GM21515 (cell line): ENCODE measurements at regions not wholly inside any gene's neighbourhood (a gene's known extent, or its start where the extent isn't known, plus 50 kb on each side); places are given as distances from the start of the nearest gene placed in this dataset.

Experiments
- ATAC-seq: cut with Tn5 transposase; IDR thresholded peaks from one replicate; pipeline ENCODE4 v1.9.1; 2021; ENCODE audit not compliant: unreplicated experiment

DNA sequence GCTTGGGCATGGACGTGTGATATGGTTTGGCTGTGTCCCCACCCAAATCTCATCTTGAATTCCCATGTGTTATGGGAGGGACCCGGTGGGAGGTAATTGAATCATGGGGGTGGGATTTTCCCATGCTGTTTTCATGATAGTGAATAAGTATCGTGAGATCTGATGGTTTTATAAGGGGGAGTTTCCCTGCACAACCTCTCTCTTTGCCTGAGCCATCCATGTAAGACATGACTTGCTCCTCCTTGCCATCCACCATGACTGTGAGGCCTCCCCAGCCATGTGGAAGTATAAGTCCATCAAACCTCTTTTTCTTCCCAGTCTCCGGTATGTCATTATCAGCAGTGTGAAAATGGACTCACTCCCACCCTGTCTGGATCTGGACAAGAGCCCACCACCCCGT is 393.4 kb downstream of the SEC14L1 start:
- ATAC-seq, result no peak

DNA sequence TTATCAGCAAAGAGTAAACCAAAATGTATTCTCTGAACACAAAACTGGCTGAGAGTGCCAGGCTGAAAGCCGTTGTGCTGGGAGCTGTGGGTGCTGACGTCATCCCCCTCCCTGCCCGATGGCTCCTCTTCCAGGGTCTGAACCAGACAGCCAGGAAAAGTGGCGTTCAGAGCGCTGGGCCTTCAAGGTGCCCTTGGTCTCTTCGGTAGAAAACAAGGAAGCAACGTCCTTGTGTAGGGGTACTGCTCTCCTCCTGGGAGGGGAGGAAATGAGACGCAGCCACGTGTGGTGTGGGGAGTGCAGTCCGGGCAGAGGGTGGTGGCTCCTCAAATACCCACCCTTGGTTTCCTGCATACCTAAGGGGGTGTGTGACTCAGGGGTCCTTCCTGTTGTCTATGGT is 394.7 kb downstream of the SEC14L1 start:
- ATAC-seq, result no peak

DNA sequence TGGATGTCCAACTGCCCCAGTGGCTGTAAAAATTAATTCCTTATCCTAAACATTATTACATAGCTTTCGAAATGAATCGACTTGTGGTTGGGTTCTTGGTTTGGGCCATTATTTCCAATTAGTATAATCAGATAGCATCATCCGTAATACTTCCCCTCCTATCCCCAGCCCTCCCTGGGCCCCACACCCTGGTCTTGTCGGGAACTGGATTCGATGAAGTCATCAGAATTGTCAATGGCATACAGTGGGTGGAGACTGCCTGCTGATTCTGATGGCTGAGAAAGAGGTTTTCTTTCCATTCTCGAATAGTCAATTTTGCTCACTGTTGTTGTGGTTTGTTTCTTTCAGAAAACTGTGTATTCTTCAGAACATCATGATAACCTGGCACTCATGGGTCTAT is 395.1 kb downstream of the SEC14L1 start:
- ATAC-seq, result no peak

DNA sequence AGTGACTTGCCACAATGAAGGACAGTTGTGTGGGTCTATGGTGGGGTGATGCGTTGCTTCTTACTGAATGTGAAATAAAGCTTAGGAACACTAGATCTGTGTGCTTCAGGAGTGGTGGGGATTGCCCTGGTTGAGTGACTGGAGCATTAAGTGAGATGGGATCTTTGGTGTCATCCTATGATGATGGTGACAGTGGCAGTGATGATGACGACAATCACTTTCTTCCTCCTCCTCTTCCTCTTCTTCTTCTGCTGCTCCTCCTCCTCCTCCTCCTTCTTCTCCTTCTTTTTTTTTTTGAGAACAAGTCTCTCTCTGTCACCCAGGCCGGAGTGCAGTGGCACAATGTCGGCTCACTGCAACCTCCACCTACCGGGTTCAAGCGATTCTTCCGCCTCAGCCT is 396.8 kb downstream of the SEC14L1 start:
- ATAC-seq, result no peak

DNA sequence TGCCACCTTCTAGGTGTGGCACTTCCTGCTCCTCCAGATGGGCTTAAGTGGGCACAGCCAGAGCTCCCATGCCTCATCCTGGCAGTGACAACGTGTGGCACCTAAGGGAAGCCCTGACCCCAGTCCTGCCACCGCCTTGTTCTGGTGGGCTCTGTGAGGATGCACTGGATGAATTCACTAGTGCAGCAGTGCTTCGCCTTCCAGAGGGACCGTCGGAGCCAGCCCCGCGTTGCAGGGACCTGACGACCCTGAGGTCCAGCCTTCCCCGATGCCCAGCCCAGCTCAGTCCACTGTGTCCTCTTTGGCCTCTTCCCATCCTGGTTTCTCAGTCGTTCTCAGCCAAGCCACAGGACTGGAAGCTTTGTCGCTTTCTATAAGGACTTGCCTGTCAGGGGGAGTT is 399.8 kb downstream of the SEC14L1 start:
- ATAC-seq, result no peak

DNA sequence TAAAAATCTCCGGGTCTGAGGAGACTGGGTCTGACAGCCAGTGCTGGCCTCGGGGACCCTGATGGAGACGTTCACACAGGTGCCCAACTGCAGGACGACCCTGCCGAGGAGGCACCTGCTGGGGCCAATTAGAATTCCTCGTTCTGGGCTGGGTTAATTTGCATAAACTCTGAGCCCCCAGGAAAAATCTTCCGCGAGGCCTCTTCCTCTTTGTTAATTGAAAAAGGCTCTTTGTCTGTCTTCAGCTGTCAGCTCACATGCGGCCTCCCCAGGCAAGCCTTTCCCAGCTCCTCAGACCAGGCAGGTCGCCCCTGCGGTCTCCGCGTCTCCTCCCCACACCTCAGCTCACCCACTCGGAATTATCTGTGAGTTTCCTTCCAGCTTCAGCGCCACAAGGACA is 400.2 kb downstream of the SEC14L1 start:
- no peak for ATAC-seq

DNA sequence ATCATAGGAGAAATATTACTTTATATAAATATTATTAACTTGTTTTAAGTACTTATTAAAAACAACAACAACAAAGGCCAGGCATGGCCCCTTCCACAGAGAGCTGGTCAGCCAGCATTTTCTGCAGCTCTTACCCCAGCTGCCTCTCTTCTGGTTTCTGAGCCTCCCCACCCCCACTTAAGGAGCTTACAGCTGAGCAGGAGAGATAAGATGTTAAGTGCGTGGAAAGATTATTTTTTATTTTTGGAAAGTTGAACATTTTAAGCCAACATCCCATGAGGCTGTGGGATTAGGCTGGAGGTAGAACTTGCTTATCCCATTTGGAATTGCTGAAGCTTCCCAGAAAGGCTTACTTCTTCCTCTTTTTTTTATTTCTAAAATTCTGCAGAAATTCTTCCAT is 401.2 kb downstream of the SEC14L1 start:
- ATAC-seq, result no peak

DNA sequence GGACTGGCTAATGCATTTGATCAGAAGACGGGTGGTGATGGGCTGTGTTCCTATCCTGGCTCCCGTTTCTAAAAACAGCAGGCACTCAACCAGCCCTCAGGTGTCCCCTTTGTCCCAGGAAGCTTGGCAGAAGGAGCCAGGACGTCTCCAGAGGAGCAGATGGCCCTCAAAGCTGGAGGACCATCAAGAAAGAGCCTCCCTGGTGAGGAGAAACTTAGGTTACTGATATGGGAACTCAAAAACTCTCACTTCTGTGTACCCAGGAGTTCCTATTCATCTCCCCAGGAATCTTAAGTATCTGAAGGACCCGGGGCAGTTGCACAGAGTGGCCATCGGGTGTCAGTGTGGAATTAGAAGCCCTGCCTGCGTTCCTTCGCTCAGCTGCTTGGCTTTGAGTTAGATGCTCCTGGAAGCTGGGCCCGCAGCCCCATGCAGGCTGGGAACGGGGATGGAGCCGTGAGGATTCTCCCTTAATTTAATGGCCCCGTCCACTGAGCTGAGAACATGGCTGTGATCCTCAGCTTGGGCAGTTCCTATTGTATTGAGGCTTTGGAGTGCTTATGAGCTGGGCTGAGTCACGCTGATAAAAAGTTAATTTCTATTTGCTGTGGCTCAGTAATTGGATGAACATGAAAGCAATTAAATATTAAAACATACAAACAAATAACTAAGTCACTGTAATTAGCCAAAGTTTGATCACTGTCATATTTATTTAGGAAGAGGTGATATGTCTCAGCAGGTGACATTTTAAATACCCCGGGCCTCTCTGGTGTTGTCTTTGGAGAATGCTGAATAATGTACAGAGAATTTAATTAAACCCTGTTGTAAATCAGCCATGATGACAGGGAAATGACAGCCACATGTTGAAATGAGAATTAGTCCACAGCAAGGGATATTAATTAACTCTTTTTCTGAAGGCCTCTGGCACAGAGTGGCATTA is 402.1 kb downstream of the SEC14L1 start:
- no peak for ATAC-seq

DNA sequence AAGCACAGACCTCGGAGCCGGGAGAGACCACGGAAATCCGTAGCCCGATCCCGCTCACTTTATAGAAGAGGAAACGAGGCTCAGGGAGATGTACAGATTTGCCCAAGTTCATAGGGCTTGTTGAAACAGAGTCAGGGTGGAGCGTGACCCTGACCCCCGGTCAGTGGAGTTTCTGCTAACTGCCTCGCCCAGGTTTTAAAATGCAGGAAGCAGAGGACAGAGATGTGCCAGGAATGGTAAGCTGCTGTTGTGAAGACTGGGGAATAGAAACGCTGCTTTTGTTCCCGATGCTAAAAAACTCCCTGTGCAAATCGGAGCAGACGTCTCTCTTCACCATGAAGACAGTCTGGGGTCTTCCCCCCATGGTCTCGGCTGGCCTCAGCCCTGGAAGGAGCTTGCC is 403.0 kb downstream of the SEC14L1 start:
- no peak for ATAC-seq

DNA sequence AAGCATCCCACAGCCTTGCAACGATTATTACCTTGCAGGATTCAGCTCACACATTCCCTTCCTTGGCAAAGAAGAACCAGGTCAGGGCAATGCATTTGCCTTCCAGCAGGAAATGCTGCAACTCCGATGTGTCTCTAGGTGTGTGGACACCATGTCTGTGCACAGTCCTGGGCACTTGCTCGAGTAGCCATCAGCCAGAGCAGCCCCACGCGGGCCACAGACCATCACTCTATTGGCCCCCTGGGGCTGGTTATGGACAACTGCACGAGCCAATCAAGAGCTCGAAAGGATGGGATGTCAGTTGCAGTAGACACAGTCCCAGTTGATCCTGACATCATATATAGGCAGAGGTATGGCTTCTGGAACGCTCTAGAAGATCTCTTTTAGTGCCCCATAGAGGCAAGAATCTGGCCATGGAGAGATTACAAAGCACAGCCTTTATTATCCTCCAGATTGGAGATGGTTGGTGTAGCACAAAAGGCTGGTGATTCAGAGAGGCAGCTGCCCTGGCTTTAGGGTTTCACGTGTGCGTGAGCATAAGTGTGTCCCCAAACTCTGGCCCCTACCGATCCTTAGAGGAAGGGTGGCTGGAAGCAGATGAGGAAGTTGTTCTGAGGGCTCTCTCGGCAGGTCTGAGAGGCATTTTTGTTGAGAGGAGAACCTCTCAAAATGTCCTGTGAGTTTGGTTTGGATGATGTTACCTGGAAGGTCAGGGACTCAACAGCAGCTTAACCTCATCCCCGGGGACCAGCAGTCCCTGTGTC is 403.8 kb downstream of the SEC14L1 start:
- ATAC-seq, result no peak

DNA sequence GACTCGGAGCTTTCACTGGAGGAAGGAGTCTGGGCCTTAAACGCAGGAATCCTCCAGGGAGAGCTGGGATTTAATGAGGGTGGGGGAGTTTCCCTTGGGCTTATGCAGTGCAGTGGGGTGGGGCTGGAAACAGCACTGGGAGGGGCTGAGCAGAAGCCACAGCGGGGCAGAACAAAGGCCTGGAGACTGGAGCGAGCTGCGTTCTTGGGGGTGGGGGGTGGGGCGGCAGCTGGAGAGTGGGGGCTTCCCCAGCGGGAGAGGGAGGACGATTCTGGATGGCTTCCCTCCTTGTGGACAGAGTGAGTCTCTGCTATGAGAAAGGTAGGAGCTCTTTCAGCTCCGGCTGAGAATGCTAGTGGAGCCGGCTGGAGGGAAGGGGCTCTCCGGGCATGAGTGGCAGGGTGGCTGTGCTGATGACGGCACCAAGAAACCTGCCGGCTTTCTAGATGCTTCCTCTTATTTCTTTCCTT is 406.0 kb downstream of the SEC14L1 start:
- ATAC-seq, result no peak

DNA sequence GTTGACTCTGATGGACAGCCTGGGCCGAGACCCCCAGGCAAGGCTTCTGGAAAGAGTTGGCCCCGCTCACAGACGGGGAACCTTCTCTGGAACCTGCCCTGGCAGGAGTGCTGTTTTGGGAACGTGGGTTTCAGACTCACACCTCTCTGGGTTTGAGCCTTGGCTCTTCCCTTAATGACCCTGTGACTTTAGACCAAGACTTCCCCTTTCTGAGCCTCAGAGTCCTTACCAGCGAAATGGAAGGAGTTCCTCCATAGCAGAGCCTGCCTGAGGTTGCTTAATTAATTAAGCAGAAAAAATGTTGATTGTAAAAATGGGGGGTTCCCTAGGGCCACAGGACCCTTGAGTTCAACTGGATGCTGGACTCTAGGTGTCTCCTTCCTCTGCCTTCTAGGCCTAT is 408.2 kb downstream of the SEC14L1 start:
- no peak for ATAC-seq

DNA sequence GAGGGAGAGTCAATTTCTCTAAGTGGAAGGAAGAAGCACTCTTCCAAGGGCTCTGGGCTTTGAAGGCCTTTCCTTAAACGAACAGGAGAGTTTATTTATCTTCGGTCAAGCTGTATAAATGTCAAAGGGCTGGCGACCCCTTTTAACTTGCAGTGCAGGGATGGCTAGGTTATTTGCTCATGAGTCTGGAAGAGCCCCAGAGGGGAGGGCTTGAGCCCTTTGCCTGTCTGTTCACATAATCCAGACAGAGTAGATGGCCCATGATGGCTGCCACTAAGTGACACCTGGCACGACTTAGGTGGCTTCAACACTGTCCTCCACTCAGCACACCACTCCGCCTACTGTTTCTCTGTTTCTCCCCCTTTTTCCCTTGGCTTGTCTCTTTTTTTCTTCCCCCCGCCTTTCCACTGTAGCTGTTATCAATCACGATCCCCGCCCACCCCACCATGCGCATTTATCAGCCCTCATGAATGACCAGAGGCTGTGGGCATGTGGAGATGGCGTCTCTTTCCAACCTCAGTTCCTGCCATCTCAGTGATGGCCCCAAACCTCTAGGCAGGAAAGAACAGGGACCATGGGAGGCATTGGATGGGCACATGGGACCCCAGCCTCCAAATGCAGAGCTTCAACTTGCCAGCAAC is 408.7 kb upstream of the TNRC6C start:
- ATAC-seq, result no peak

DNA sequence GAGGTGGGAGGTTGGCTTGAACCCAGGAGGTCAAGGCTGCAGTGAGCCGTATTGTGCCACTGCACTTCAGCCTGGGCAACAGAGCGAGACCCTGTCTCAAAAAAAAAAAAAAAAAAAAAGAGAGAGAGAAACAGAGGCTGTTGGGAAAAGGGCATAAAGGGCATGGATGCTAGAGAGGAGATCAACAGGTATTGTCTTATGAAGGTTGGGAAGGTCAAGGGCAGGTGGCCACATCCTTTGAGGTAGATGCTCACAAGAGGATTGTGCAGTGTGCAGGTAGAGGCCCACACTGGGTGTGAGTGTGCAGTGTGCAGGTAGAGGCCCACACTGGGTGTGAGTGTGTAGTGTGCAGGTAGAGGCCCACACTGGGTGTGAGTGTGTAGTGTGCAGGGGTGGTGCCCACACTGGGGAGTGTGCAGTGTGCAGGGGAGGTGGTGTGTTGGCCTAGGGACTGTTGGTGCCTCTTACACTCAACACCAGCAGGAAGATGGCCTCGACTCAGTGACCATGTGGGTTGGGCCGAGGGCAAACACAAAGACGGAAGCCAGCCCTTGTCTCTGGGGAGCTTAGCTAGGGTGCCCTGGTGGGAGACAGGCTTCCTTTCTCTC is 404.9 kb upstream of the TNRC6C start:
- no peak for ATAC-seq

DNA sequence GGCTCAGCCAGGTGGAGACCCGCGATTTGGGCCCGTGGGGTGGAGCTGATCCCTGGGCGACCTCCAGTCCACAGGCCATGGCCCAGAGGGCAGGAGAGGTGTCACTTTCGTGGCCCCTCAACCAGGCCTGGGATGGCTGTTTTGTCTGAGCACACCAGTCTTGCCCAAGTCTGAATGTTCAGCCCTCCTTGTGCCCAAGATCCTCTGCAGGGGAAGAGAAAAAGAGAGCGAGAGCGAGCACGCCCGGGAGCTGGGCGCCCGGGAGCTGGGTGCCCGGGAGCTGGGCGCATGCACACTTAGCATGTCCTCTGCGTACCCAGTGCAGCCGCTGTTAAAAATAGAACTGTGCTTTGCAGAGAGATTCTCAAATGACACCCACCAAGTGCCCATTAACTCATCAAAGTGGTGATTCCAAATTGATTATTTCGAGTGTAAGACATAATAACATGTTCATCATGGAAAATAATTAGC is 403.3 kb upstream of the TNRC6C start:
- ATAC-seq, result no peak

DNA sequence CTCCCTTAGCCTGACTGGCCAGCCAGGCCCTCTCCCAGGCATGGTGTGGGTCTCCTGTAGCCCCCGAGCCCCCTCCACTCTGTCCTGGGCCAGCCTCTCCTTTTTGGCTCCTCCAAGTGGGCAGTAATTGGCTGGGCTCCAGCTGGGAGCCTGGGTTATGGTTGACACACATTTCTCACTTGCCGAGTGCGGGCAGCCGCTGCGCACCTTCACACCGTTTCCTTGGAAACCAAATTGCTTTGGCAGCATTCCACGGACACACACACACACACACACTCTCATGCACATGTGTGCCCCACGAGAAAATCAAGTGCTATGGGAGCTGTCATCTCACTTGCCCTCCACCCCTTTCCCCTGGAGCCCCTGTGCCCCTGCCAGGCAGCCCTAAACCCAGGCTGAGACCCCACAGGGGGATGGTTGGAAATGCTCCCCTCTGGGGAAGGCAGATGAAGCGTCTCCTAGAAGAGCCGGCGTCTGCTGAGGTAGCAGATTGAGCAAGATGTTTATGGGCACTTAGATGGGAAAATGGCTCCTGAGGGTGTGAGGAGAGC is 402.7 kb upstream of the TNRC6C start:
- no peak for ATAC-seq

DNA sequence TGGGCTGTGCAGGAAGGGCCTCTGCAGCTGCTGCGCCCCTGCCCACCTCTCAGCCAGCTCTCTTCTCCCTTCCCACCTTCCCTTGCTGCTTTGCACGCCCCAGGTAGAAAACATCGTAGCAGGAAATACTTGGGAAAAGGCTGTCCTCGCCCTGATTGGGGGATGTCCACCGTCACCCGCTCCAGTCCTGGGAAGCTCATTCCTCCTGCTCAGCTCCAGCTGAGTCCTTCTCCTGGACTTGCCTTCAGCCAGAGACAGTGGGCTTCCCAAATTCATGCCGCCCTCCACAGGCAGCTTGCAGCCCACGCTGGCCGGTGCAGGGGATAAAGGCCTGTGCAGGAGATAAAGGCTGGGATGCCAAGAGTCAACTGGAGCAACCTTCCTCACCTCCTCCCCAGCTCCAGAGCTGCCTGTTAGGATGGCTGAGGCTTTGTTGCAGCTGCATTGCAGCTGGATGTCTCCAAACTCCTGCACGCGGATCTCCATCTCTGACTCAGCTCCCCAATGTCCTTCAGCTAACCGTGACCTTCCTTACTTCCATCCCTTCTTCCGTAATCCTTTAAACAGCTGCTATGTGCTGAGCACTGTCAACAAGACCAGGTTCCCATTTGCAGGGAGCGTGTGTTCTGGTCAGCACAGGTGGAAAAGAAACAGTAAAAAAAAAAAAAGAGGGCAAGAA is 402.0 kb upstream of the TNRC6C start:
- no peak for ATAC-seq

DNA sequence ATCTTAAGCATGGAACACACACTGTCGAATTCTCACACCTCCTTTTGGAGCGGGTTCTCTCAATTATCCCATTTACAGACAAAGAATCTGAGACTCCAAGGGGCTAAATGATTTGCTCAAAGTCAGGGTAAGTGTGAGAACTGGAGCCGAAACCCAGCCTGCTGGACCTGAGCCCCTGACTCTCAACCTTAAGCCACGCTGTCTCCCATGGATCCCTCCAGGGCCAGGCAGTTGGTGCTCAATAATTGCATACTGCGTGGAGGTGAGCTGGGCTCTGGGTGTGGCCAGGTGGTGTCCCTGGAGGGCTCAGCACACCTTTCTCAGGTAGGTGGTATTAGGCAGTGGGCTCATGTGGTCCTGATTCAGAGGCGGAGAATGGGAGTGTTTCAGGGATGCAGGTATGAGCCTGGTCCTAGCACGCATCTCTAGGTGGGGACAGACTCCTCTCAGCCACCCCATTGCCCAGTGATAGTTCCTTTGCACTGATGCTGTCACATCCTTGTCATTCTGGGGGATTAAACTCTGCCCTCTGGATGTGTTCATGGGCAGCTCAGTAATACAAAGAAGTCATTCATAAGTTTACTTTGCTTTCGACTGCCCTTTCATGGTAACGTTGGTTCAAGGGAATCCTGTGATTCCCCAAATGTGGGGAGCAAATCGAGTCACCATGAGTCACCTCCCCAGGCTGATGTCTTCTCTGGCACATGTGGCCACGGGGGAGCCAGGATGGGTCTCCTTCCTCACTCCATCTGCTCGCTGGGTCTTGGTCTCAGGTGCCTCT is 399.5 kb upstream of the TNRC6C start:
- no peak for ATAC-seq

DNA sequence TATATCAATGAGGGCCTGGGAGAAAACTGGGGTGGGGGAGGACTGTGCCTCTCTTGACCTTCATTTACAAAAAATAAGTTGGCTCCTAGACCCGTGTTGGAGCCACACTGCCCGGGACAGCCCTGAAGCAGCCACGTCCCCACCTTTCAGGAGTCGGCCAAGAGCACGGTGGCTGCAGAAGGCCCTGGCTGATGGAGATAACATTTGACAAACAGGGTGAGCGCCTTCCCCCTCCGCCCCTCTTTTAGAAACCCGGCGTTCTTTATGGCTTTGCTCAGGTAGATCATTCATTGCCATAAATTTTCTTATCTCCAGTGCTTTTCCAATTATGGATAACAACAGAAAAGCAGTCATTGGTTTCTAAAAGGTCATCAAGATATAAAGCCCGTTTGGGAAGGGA is 398.1 kb upstream of the TNRC6C start:
- no peak for ATAC-seq
